ENCODE measurements at regions not wholly inside any gene's neighbourhood (a gene's known extent, or its start where the extent isn't known, plus 50 kb on each side); places are given as distances from the start of the nearest gene placed in this dataset.

- Histone ChIP-seq H3F3A (replicated peaks; ENCODE audit: insufficient read depth) (no peaks in the 10 kb centered on the region), H3K4me1 (ENCODE audit: control insufficient read depth in 1 of 2, insufficient read depth in 2 of 2, low read depth in 1 of 2, low read length in 1 of 2) (no peaks in the 10 kb centered on the region), H2AFZ (ENCODE audit: low read depth) (no peak overlapping the region), H3K36me3 (replicated peaks in 1 of 2; ENCODE audit: control insufficient read depth in 1 of 2, insufficient read depth in 2 of 2, low read length in 1 of 2) (no peaks in the 10 kb centered on the region), H3K9me2 (no peaks in the 10 kb centered on the region), H3K27me3 (ENCODE audit: insufficient read depth) (no peaks in the 10 kb centered on the region), H3K9me3 (no peaks in the 10 kb centered on the region), H3K4me3 (ENCODE audit: low read depth in 2 of 2, low read length in 1 of 2) (no peak overlapping the region), H3K79me2 (ENCODE audit: insufficient read depth) (no peaks in the 10 kb centered on the region), H4K20me1 (ENCODE audit: insufficient read depth) (no peaks in the 10 kb centered on the region), H3K4me2 (no peak overlapping the region), H3K9ac (no peak overlapping the region), H3K27ac (ENCODE audit: low read depth in 2 of 2, low read length in 1 of 2) (no peak overlapping the region)
- ChIA-PET CTCF (no interaction called here), POLR2A (no interaction called here)
- 70% methylated on average over 1 of the region's 1 CpG for WGBS (ENCODE audit: low lambda C conversion rate)
- TF ChIP-seq GABPA (IDR thresholded peaks at IDR 0.05; ENCODE audit: low read depth): no peak
- TF ChIP-seq CTCF (IDR thresholded peaks at IDR 0.05): no peak
- TF ChIP-seq RAD21 (IDR thresholded peaks at IDR 0.05; ENCODE audit: low read length): no peak
- TF ChIP-seq SIN3A (IDR thresholded peaks at IDR 0.05; ENCODE audit: borderline replicate concordance, low read depth, low read length): no peak
- no peak for TF ChIP-seq NFIC (IDR thresholded peaks at IDR 0.05; ENCODE audit: borderline replicate concordance)
- no peak for TF ChIP-seq MEF2A (IDR thresholded peaks at IDR 0.05; ENCODE audit: borderline replicate concordance, low read depth)
- no peak for TF ChIP-seq CHD2 (IDR thresholded peaks at IDR 0.05; ENCODE audit: low read length, partially characterized antibody)
- TF ChIP-seq YY1 (IDR thresholded peaks at IDR 0.05; ENCODE audit: low read depth): no peak
- TF ChIP-seq FOXM1 (IDR thresholded peaks at IDR 0.05; ENCODE audit: low read depth): no peak
- TF ChIP-seq FOSL2 (IDR thresholded peaks at IDR 0.05; ENCODE audit: borderline replicate concordance, low read depth): no peak
- TF ChIP-seq EP300 (IDR thresholded peaks at IDR 0.05; ENCODE audit: borderline replicate concordance in 1 of 2, low read depth in 1 of 2, low read length in 1 of 2): no peak
- no peak for TF ChIP-seq EZH2phosphoT487 (IDR thresholded peaks at IDR 0.05; ENCODE audit: borderline replicate concordance, low read depth)
- no peak for TF ChIP-seq REST (IDR thresholded peaks at IDR 0.05; ENCODE audit: low read depth, low read length)
- TF ChIP-seq TEAD4 (IDR thresholded peaks at IDR 0.05; ENCODE audit: borderline replicate concordance, insufficient read depth): no peak
- TF ChIP-seq POLR2AphosphoS5 (IDR thresholded peaks at IDR 0.05; ENCODE audit: low read depth, low read length): no peak
- no peak for DNase-seq
These were observed 1173.0 kb upstream of the CNTN5 start for GRCh38 chr11:97847730-97848129.

All from SK-N-SH (cell line).